ENCODE measurements at regions not wholly inside any gene's neighbourhood (a gene's known extent, or its start where the extent isn't known, plus 50 kb on each side); places are given as distances from the start of the nearest gene placed in this dataset.

GRCh38 chr12:38527631-38528030 is 211.1 kb downstream of the ALG10B start:
- Histone ChIP-seq H3K9me3 (replicated peaks; ENCODE audit: control insufficient read depth, insufficient read depth, low read depth, low read length) (no peaks in the 10 kb centered on the region), H3K4me2 (ENCODE audit: insufficient read depth, low read length) (no peak overlapping the region), H3K27ac (ENCODE audit: extremely low read depth, low read depth, low read length) (no peak overlapping the region), H3K4me1 (replicated peaks in 1 of 2; ENCODE audit: control insufficient read depth in 2 of 2, insufficient read depth in 2 of 2, low read length in 2 of 2) (no peaks in the 10 kb centered on the region), H3K36me3 (ENCODE audit: control insufficient read depth, insufficient read depth, low read length) (no peaks in the 10 kb centered on the region), H4K20me1 (replicated peaks; ENCODE audit: control insufficient read depth, insufficient read depth, low read length) (no peaks in the 10 kb centered on the region), H3K9me1 (ENCODE audit: control insufficient read depth, insufficient read depth, low read length) (no peaks in the 10 kb centered on the region), H3K79me2 (ENCODE audit: control insufficient read depth, insufficient read depth, low read length) (no peaks in the 10 kb centered on the region), H3K27me3 (ENCODE audit: control insufficient read depth in 2 of 2, insufficient read depth in 2 of 2, low read length in 2 of 2) (no peaks in the 10 kb centered on the region), H3K9ac (ENCODE audit: insufficient read depth in 1 of 2, low read depth in 2 of 2, low read length in 2 of 2) (no peak overlapping the region), H3K4me3 (no peak overlapping the region), H2AFZ (ENCODE audit: low read depth, low read length) (no peak overlapping the region)
- CTCF ChIA-PET (ENCODE audit: low intra/inter-chr PET ratio) = no interaction called here
- intact Hi-C loops (cut with micrococcal nuclease) (no loop called here), in situ Hi-C loops (cut with MboI) (no loop called here)
- 0% methylated on average over 4 of the region's 4 CpGs for WGBS (ENCODE audit: insufficient coverage, low coverage, missing lambda C conversion rate)
- POLR2A ChIA-PET = no interaction called here
- FAIRE-seq (no peak), ATAC-seq (no peak), DNase-seq (ENCODE audit: extremely low read depth in 1 of 4, low spot score in 3 of 4) (no peak)
- no TSS peak for BruUV-seq (replicated peaks)
- TF ChIP-seq, protein P1, sequence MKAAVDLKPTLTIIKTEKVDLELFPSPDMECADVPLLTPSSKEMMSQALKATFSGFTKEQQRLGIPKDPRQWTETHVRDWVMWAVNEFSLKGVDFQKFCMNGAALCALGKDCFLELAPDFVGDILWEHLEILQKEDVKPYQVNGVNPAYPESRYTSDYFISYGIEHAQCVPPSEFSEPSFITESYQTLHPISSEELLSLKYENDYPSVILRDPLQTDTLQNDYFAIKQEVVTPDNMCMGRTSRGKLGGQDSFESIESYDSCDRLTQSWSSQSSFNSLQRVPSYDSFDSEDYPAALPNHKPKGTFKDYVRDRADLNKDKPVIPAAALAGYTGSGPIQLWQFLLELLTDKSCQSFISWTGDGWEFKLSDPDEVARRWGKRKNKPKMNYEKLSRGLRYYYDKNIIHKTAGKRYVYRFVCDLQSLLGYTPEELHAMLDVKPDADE (conservative IDR thresholded peaks at IDR 0.05; ENCODE audit: control insufficient read depth, low read depth, low read length) = no peak
- TF ChIP-seq ERF (CRISPR knock-in tag; IDR thresholded peaks at IDR 0.05) (no peak), CBX3 (IDR thresholded peaks at IDR 0.05; ENCODE audit: borderline replicate concordance in 1 of 2, low read length in 2 of 2) (no peak), FOXK1 (CRISPR knock-in tag; IDR thresholded peaks at IDR 0.05; ENCODE audit: borderline replicate concordance) (no peak), ZNF717 (CRISPR knock-in tag; IDR thresholded peaks at IDR 0.05) (no peak), IRF2 (CRISPR knock-in tag; IDR thresholded peaks at IDR 0.05) (no peak), GTF3C2 (IDR thresholded peaks at IDR 0.05; ENCODE audit: borderline replicate concordance, extremely low read depth, insufficient read length) (no peak), MYC (IDR thresholded peaks at IDR 0.05; ENCODE audit: low read depth, low read length) (no peak), MYC (CRISPR knock-in tag; IDR thresholded peaks at IDR 0.05; ENCODE audit: borderline replicate concordance, low read depth) (no peak), CBFB (CRISPR knock-in tag; IDR thresholded peaks at IDR 0.05) (no peak), ZNF431 (CRISPR knock-in tag; IDR thresholded peaks at IDR 0.05) (no peak), PHB2 (IDR thresholded peaks at IDR 0.05; ENCODE audit: low read depth) (no peak), MYBL2 (IDR thresholded peaks at IDR 0.05; ENCODE audit: low read depth) (no peak), MYBL2 (CRISPR knock-in tag; IDR thresholded peaks at IDR 0.05; ENCODE audit: borderline replicate concordance) (no peak), GMEB1 (CRISPR knock-in tag; IDR thresholded peaks at IDR 0.05) (no peak)
